ENCODE measurements at regions not wholly inside any gene's neighbourhood (a gene's known extent, or its start where the extent isn't known, plus 50 kb on each side); places are given as distances from the start of the nearest gene placed in this dataset.

GRCh38 chr7:41297166-41297565, 405.7 kb downstream of the INHBA start:
- peaks cover 8% of the 10 kb centered on the region for H3K4me1 ChIP-seq (ENCODE audit: insufficient read depth, poor library complexity, severe bottlenecking)
- no peak for TF ChIP-seq CTCF (IDR thresholded peaks at IDR 0.05; ENCODE audit: poor library complexity, severe bottlenecking)
- no peak overlapping the region for H3K4me3 ChIP-seq (ENCODE audit: severe bottlenecking)
- H3K27me3 ChIP-seq (ENCODE audit: insufficient read depth, poor library complexity, severe bottlenecking), result no peaks in the 10 kb centered on the region
- H3K9me3 ChIP-seq (ENCODE audit: severe bottlenecking), result no peaks in the 10 kb centered on the region
- DNase-seq (ENCODE audit: low spot score), result no peak
- no peak overlapping the region for H3K27ac ChIP-seq (ENCODE audit: poor library complexity, severe bottlenecking)
- ATAC-seq (ENCODE audit: low read depth), result no peak
- H3K36me3 ChIP-seq (ENCODE audit: low read depth), result no peaks in the 10 kb centered on the region

GRCh38 chr7:41295455-41295815, 407.5 kb downstream of the INHBA start:
- Histone ChIP-seq H3K4me3 (ENCODE audit: severe bottlenecking) (no peak overlapping the region), H3K9me3 (ENCODE audit: severe bottlenecking) (no peaks in the 10 kb centered on the region), H3K4me1 (ENCODE audit: insufficient read depth, poor library complexity, severe bottlenecking) (peaks cover 13% of the 10 kb centered on the region), H3K27me3 (ENCODE audit: insufficient read depth, poor library complexity, severe bottlenecking) (no peaks in the 10 kb centered on the region), H3K36me3 (ENCODE audit: low read depth) (no peaks in the 10 kb centered on the region), H3K27ac (ENCODE audit: poor library complexity, severe bottlenecking) (no peak overlapping the region)
- DNase-seq (ENCODE audit: low spot score) (no peak), ATAC-seq (ENCODE audit: low read depth) (no peak)
- no peak for TF ChIP-seq CTCF (IDR thresholded peaks at IDR 0.05; ENCODE audit: poor library complexity, severe bottlenecking)

- Histone ChIP-seq H3K4me1 (ENCODE audit: insufficient read depth, poor library complexity, severe bottlenecking) (peaks cover 13% of the 10 kb centered on the region), H3K4me3 (ENCODE audit: severe bottlenecking) (no peak overlapping the region), H3K9me3 (ENCODE audit: severe bottlenecking) (no peaks in the 10 kb centered on the region), H3K27me3 (ENCODE audit: insufficient read depth, poor library complexity, severe bottlenecking) (no peaks in the 10 kb centered on the region), H3K27ac (ENCODE audit: poor library complexity, severe bottlenecking) (no peak overlapping the region), H3K36me3 (ENCODE audit: low read depth) (no peaks in the 10 kb centered on the region)
- ATAC-seq (ENCODE audit: low read depth), result no peak
- TF ChIP-seq CTCF (IDR thresholded peaks at IDR 0.05; ENCODE audit: poor library complexity, severe bottlenecking), result no peak
- no peak for DNase-seq (ENCODE audit: low spot score)
Observed at GRCh38 chr7:41294556-41295454, 408.1 kb downstream of the INHBA start.

- H3K4me1 ChIP-seq (ENCODE audit: insufficient read depth, poor library complexity, severe bottlenecking), result peaks cover 13% of the 10 kb centered on the region
- no peaks in the 10 kb centered on the region for H3K36me3 ChIP-seq (ENCODE audit: low read depth)
- no peak overlapping the region for H3K27ac ChIP-seq (ENCODE audit: poor library complexity, severe bottlenecking)
- H3K27me3 ChIP-seq (ENCODE audit: insufficient read depth, poor library complexity, severe bottlenecking), result no peaks in the 10 kb centered on the region
- H3K9me3 ChIP-seq (ENCODE audit: severe bottlenecking), result peaks cover 2% of the 10 kb centered on the region
- peak; percentile 88 for ATAC-seq (ENCODE audit: low read depth)
- no peak overlapping the region for H3K4me3 ChIP-seq (ENCODE audit: severe bottlenecking)
- DNase-seq (ENCODE audit: low spot score), result no peak
- no peak for TF ChIP-seq CTCF (IDR thresholded peaks at IDR 0.05; ENCODE audit: poor library complexity, severe bottlenecking)
Observed at GRCh38 chr7:41292487-41292886, 410.4 kb downstream of the INHBA start.
